GM18499 (cell line): ENCODE measurements at regions not wholly inside any gene's neighbourhood (a gene's known extent, or its start where the extent isn't known, plus 50 kb on each side); places are given as distances from the start of the nearest gene placed in this dataset.

Experiments used
- ATAC-seq: cut with Tn5 transposase; IDR thresholded peaks from one replicate; pipeline ENCODE4 v1.9.1; 2021; ENCODE audit warnings: moderate number of reproducible peaks; ENCODE audit not compliant: insufficient read depth, unreplicated experiment

GRCh38 chr15:38905632-38906031 is 341.0 kb upstream of the RASGRP1 start:
- no peak for ATAC-seq

GRCh38 chr15:38920966-38921365 is 356.4 kb upstream of the RASGRP1 start:
- ATAC-seq: no peak

- ATAC-seq: no peak
Observed at GRCh38 chr15:38921471-38921870, 356.9 kb upstream of the RASGRP1 start.

GRCh38 chr15:38928431-38928830 is 363.8 kb upstream of the RASGRP1 start:
- no peak for ATAC-seq

- no peak for ATAC-seq
Observed at GRCh38 chr15:38930851-38931572, 366.4 kb upstream of the RASGRP1 start.

GRCh38 chr15:38941399-38941953 is 376.9 kb upstream of the RASGRP1 start:
- no peak for ATAC-seq

GRCh38 chr15:38944536-38944935 is 379.9 kb upstream of the RASGRP1 start:
- no peak for ATAC-seq

GRCh38 chr15:38945551-38946298 is 381.1 kb upstream of the RASGRP1 start:
- ATAC-seq: no peak

GRCh38 chr15:38954090-38954489 is 389.5 kb upstream of the RASGRP1 start:
- no peak for ATAC-seq

GRCh38 chr15:38961456-38961855 is 396.8 kb upstream of the RASGRP1 start:
- ATAC-seq: no peak

- ATAC-seq: no peak
Observed at GRCh38 chr15:38961931-38962330, 397.3 kb upstream of the RASGRP1 start.

- ATAC-seq: no peak
Observed at GRCh38 chr15:38972831-38973230, 408.2 kb upstream of the RASGRP1 start.

- no peak for ATAC-seq
Observed at GRCh38 chr15:38975282-38975990, 410.8 kb upstream of the RASGRP1 start.

- ATAC-seq: no peak
Observed at GRCh38 chr15:38991126-38991525, 426.5 kb upstream of the RASGRP1 start.

- no peak for ATAC-seq
Observed at GRCh38 chr15:38991701-38992100, 427.1 kb upstream of the RASGRP1 start.

- no peak for ATAC-seq
Observed at GRCh38 chr15:38992506-38992905, 427.9 kb upstream of the RASGRP1 start.

GRCh38 chr15:38992930-38993329 is 428.3 kb upstream of the RASGRP1 start:
- ATAC-seq: no peak

GRCh38 chr15:38994310-38994709 is 429.7 kb upstream of the RASGRP1 start:
- no peak for ATAC-seq

GRCh38 chr15:38996111-38996631 is 431.6 kb upstream of the RASGRP1 start:
- ATAC-seq: no peak

- no peak for ATAC-seq
Observed at GRCh38 chr15:38997841-38998240, 433.2 kb upstream of the RASGRP1 start.
